Hematopoietic multipotent progenitor cell treated with erythropoietin and hydrocortisone succinate and interleukin-3 and kit ligand, for 8 days (in vitro differentiated cells): ENCODE measurements at regions not wholly inside any gene's neighbourhood (a gene's known extent, or its start where the extent isn't known, plus 50 kb on each side); places are given as distances from the start of the nearest gene placed in this dataset.

Source experiments
- DNase-seq: peaks from one replicate; pipeline ENCODE4 v3.0.0-alpha.2; 2015

- DNase-seq, result no peak
Measured at GRCh38 chr2:62447411-62447810, 58.6 kb downstream of the TMEM17 start.

DNA sequence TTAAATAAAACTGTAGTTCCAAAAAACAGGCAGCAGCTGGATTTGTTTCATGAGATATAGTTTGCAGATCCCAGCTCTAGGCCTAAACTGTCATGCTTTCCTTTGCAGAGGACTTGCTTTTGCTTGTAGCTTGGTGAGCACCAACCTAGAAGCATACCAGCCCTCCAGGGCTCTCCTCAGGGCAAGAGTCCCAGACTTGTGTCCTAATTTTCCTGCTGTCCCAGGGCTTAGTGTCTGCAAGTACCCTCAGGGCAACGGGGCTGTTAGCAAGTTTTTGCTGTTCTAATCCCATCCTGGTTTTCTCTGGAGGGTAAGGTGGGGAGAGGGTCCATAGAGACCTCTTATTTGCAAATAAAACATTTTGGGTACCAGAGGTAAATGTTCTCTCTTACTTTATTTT, 59.5 kb downstream of the TMEM17 start:
- DNase-seq, result no peak

GRCh38 chr2:62443886-62444285, 62.1 kb downstream of the TMEM17 start:
- DNase-seq, result no peak

DNA sequence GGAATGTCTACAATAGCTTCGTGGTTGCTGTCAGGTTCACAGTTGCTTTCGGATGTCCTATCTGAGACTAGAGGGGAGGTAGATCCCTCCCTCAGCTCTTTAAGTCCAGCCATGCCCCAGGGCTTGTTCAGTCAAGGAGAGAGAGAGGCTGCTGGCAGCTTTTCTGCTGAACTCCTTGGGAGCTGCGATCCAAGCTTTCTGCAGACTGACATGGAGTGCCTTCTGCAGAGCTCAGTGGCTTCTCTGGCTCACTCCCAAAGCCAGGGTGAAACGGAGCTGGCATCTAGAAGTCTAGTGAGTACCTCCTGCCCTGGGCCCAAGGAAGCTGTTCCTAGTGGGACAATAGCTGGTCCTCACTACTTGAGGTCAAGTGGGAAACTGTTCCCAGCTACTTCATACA, 62.5 kb downstream of the TMEM17 start:
- DNase-seq, result no peak

DNA sequence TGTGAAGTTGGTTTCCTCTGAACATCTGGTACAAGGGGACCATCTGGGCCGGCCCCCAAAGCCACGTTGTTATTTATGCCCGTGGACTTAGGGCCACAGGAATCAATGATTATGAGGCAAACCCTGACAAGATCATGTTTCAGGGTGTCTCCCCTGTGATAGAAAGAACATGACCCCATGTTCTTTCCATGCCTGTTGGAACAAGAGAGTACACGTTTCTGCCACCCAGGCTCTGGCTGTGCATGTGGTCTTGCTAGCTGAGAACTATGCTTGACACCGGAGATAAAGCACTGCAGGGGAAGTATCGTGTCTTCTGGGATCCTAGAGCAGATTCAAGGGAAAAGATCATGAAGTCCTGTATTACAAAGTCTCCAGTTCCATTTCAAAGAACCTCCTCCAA, 64.2 kb downstream of the TMEM17 start:
- no peak for DNase-seq

GRCh38 chr2:62441421-62441820, 64.6 kb downstream of the TMEM17 start:
- no peak for DNase-seq

DNA sequence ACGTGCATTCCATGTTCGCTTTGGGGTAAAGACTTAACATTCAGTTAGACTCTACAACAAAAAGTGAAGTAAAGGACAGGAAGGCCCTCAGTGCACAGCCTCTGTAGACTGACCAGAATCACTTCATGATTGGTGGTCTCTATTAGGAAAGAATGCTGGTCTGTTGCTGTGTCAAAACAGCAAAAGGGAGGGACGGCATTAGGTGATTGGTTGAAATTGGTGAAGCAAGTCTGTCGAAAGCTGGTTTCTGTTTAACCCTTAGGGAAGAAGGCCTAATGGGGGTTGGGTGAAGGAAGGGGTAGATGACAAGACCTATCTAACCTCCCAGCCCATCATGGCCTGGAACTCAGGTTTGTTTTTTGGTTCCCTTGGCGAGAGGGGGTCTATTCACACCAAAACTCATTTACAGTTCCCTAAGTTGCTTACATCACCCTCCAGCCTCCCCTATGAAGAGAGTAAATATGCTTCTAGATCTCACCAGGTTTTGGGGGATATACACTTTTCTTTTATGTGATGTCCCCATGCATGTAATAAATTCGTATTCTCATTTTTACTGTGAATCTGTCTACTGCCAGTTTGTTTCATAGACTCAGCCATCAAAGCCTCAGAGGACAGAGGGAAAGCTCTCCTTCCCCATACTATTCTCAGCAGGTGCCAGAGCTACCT, 65.6 kb downstream of the TMEM17 start:
- DNase-seq, result no peak

- no peak for DNase-seq
Measured at GRCh38 chr2:62439425-62439824, 66.6 kb downstream of the TMEM17 start.

GRCh38 chr2:62437785-62438184, 68.2 kb downstream of the TMEM17 start:
- no peak for DNase-seq

- no peak for DNase-seq
Measured at GRCh38 chr2:62435720-62436119, 70.3 kb downstream of the TMEM17 start.

- no peak for DNase-seq
Measured at GRCh38 chr2:62432407-62432806, 73.6 kb downstream of the TMEM17 start.

- no peak for DNase-seq
Measured at GRCh38 chr2:62431512-62431911, 74.5 kb downstream of the TMEM17 start.

DNA sequence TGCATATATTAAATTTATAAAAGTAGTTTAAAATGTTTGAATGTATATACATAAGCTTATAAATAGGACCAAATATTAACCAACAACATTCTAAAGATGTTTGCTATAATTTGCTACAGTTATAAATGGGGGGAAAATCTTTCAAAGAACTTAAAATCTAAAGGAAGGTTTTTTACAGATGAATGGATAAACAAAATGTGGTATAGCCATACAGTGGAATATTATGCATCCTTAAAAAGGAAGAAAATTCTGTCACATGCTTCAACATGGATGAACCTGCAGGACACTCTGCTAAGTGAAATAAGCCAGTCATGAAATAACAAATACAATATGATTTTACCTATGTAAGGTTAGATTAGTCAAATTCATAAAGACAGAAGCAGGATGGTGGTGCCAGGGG, 75.8 kb downstream of the TMEM17 start:
- DNase-seq, result no peak

DNA sequence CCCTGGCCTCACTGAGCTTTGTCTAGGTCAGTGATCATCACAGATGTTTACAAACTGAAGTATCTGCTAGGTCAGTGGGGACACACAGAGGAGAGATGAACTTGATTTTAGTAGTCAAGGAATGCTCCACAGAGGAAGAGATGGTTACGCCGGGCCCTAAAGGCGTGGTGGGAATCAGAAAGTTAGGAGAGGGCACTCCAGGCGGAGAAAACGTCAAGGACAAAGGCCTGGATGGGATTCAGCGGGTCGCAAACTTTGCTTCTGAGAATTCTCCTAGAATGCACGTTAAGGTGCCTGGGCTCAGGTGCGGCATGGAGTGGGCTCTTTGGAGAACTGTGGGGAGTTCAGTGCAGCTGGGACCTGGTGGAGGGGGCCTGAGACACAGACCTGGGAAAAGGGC, 78.8 kb downstream of the TMEM17 start:
- no peak for DNase-seq

GRCh38 chr2:62426154-62426912, 79.7 kb downstream of the TMEM17 start:
- DNase-seq, result no peak

GRCh38 chr2:62425684-62426083, 80.3 kb downstream of the TMEM17 start:
- DNase-seq, result no peak

DNA sequence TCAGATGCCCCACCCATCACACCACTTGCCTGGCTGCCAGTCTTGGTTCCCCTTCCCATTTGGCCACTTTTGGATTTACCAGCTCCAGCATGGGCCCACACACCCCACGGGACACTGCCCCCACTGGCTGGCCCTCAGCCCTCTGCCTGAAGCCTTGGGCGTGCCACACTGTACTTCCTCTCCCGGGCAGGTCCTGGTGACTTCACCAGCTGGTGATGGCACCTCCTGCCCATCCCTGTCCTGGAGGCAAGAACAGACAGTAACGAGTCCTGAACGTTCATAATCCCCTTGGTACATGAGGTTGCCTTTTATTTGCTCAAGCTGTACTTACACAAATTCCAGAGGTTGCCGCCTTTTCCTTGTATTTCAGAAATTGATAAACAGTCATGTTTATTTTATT, 81.1 kb downstream of the TMEM17 start:
- DNase-seq, result no peak

DNA sequence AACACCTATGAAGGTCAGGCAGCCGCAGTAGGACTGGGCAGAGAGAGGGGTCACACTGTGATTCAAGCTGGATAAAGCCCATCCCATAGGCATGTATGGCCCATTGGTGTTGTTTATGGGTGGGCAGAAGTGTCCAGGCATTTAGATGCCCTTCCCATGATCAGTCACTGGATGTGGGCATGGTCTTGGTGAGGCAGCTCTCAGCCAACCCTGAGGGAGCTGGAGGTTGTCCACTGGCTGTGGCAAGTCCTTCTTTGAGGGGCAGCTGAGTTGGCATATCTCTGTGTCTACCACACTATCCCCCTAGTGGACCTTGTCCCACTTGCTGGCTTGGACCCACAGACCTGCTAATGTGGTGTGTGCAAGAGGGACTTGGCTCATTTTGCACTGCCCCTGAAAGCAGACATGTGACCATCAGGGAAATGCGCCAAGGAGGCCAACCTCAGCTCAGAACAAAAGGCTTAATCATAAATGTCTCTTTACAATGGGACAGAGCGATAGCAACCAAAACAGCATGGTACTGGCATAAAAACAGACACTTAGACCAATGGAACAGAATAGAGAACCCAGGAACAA, 82.0 kb downstream of the TMEM17 start:
- no peak for DNase-seq

- DNase-seq, result no peak
Measured at GRCh38 chr2:62423235-62423634, 82.8 kb downstream of the TMEM17 start.

DNA sequence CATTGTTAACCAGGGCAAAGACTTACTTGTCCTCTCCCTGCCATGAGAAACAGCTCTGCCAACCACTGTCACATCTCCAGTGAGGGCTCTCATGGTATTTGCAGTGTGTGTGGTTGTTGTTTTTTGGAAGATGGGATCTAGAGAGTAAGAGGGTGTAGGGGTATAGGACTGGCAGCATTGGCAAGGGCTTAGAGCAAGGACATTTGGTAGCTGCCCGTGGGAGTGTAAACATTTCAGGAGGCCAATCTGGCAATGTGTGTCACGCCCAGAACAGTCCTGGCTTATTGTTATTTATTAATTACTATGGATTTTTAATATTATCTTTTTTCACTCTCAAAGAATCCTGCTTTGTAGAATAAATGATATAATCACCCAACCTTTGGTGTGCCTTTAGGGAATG, 90.5 kb downstream of the TMEM17 start:
- DNase-seq, result no peak

DNA sequence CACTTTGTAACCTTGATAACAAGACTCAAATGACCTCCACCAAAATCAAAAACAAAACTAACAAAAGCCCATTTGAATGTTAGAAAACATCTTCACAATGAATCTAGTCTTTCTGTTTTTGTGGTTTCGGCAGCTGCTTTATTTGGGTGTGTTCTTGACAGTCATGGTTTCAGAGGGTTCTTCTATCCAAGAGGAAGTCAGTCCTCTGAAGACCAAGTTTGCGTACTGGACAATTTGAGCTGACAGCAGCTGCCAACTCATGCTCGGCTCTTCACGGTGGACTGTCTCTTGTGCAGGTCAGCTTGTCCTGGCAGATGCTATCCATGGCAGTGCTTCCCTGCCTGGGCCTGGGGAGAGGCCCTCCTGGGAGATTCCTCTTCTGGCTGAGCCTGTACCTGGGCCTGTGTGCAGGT, 91.0 kb downstream of the TMEM17 start:
- no peak for DNase-seq

- DNase-seq, result no peak
Measured at GRCh38 chr2:62413116-62413663, 92.8 kb downstream of the TMEM17 start.

DNA sequence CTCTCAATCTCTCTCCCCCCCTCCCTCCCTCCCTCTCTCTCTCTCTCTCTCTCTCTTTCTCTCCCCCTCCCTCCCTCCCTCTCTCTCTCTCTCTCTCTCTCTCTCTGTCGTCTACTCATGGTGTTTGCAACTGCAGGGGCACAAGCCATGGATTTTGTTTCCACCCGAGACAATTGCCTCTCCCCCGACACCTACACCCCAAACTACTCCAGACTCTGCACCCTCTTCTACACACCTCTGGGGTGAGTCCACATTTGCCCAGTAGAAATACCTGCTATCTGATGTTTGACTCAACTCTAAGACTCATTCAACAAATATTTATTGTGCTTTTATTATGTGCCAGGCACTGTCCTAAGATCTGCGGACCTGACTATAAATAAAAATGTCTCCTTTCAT, 93.7 kb downstream of the TMEM17 start:
- DNase-seq, result no peak

- no peak for DNase-seq
Measured at GRCh38 chr2:62410926-62411456, 95.0 kb downstream of the TMEM17 start.
